OCI-M1 (cell line): ENCODE measurements at regions not wholly inside any gene's neighbourhood (a gene's known extent, or its start where the extent isn't known, plus 50 kb on each side); places are given as distances from the start of the nearest gene placed in this dataset.

Experiments used
- DNase-seq: peaks from one replicate; lab custom pipeline; 2025; lab: John Stamatoyannopoulos, UW

DNA sequence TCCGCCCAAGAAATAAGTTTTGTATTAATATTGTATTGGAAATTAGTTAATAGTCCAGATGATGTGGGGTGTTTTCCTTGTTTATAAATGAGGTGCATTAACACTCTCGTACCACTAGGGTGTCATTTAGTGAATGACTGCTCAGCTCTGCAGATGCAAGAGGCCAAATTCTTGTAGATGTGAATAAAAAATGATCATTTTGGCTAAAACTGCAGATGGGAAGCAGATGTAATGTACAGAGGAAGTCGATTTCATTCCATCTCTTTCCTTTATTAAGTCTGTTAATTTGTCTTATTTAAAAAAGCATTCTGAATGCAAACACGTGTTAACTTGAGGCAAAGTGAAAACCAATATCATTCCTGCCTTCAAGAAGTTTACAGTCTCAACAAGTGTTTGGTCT, 108.1 kb downstream of the DHX15 start:
- peak; percentile 2 for DNase-seq

DNA sequence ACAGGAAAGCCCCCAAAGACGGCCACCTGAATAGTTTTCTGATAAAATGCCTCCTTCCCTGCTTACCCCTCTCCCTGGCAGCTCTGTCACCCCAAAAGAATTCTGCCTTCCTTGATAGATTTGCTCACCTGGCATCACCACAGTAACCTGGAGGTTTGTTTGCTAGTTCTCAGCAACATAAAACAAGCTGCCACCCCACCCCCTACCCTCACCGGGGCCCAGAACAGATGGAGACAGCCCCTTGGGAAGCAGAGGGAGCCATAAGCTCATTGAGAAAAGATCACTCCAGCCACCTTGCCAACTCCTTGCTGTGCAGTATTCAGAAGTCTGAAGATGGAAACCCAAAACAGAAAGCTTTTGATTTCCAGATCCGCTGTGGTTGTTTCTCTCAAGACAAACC, 108.6 kb downstream of the DHX15 start:
- no peak for DNase-seq

DNA sequence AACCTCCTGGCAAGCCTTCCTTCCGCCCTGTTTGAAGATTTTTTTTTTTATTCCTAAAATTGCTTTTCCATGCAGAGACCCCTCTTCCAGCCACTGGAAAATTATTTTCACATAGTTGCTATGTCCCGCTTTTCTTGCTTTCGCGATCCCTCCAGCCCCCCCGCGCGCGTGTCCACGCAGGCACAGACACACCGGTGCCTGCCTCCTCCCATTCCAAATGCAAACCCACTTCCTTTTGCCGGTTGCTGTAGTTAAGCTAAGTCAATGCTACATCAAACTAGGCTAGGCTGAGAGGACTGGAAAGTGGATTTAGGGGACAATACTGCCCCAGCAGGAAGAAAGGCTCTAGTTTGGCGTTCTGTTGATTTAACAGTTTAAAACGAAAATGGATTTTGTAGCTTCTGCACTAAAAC, 111.0 kb downstream of the DHX15 start:
- DNase-seq, result peak; percentile 76

DNA sequence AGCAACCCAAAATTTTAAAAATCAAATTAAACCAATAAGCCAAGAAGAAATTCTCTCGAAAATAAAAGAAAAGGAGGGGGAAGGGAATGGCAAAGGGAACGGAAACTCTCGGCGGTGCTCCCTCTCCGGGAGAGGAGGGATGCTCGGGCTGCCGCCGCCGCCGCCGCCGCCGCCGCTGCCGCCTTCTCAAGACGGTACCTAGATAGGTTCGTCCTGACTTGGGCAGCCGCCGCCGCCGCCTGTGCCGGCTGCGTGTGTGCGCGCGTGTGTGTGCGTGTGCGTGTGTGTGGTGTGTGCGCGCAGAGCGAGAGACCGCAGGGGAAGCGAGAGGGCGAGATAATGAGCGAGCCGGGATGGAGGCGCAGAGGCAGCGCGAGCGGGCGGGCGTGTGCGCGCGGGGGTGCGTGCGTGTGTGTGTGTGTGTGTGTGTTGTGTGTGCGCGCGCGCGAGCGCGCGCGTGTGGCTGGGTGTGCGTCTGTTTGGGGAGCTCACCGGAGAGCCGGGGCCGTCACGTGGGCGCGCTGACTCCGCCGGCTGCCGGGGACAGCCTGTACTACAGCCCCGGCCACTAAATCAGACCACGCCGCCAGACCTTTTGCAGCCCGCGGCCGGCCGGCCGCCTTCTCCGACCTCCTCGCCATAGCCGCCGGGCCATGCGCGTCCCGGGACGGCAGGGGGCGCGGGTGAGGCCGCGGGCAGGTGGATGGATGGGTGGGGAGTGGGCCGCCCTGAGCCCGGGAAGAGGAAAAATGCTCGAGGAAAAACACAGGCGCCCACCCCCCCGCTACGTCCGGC, 111.6 kb downstream of the DHX15 start:
- DNase-seq, result peak; percentile 83

DNA sequence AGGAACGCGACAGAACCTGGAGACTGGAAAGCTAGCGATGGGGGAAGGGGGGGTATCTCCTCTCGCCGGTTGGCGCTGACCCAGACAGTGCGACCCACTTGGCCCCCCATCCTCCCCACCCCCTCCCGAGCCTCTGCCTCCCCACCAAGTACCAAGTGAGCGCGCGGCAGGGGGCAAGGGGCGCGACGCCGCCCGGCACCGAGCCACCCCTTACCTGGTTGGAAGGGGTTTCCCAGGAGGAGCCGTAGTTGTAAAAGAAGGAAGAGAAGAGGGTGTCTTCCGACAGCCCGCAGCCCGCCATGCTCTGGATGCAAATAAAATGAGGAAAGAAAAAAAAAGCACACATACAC, 112.2 kb downstream of the DHX15 start:
- no peak for DNase-seq

DNA sequence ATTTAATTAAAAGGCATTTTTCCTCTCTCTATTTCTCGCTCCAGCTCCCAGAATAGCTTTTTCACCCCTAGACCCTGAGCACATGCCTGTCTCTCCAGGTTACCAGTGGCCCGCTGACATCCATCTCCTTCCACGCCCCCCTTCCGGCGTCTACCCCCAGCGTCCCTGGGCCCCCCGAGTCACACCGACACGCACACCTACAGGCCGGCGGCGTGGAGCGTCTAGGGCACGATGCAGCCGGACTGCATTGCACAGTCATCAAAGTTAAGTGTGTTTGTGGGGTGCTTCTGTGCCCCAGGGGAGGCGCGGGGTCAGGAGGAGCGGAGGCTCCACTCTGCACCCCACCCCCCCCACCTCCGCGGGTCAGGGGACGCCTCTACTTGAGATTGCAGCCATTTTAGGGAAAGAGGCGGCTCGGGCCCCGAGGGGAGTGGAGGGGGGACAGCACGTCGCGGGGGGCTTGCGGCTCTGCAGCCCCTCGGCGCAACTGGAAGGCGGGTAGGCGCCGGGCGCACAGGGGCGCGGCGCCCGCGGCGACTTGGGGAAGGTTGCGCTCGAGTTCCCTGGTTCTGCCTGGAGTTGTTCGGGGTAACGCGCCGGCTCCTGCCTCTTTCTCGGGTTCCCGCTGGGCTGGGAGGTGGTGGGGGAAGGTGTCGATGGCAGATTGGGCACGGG, 112.7 kb downstream of the DHX15 start:
- no peak for DNase-seq

DNA sequence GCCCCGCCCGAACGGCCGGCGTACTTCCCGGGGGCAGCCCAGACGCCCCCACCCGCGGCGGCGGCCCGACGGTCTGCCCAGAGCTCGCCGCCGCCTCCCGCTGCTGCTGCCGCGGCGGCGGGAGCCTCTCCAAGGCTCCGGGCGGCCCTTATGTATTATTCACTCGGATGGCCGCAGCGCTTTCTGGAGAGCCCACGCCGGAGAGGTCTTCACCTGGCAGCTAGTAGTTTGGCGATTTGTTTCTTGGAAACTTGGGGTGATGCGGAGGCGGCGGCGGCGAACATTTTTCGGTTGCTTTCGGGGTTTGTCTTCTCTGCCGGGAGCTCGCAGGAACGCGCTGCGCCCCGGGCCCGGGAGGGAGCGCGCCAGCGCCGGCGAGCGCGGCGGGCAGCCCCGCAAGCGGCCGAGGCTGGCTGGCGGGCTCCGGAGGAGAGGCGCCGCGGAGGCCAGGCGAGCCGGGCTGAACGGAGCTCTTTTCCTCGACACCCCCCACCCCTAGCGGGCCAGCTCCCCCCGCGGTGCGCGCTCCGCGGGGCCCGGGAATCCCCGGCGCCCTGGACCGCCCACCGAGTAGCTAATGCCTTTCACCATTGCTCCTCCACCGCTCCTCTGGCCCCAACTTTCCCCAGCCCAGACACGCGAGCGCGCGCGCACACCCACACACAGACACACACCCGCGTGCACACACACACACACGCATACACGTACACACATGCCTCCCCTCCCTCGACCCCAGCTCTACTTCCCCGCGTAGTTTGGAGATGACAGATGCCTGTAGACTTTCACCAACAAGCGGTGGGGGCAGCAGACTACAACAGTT, 113.5 kb downstream of the DHX15 start:
- DNase-seq, result peak; percentile 14

DNA sequence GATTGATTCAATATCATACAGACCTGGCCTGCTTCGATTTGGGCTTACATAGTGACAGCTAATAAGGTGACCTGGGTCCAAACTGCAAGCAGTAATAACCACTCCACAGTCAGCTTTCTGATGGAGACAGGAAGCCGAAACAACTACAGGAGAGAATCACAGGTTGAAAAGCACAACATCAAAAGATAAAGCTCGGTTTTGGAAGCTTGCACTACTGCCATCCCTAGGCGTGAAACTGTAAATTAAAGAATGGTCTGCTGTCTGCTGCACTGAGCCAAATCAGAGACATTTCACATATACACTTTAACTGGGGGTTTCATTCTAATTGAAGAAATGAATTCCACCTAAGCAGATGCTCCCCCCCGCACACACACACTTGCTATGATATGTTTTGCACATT, 116.3 kb downstream of the DHX15 start:
- DNase-seq, result peak; percentile 7

DNA sequence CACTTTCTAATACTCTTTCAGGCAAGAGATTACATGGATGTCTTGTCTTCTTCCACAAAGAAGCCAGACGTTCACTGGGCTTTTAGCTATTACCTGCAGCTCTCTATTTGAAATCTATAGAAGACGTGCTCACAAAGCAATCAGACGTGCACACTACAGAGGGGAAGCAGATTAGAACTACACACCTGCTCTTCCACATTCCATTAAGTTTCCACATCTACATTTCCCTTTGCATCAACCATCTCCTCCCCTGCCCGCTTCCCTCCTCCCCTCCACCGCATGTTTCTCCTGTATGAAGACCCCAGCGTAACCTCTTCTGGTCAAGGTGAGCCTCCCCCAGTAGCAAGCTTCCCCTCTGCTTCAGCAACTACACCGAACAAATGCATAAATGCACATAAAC, 119.8 kb downstream of the DHX15 start:
- DNase-seq, result no peak

DNA sequence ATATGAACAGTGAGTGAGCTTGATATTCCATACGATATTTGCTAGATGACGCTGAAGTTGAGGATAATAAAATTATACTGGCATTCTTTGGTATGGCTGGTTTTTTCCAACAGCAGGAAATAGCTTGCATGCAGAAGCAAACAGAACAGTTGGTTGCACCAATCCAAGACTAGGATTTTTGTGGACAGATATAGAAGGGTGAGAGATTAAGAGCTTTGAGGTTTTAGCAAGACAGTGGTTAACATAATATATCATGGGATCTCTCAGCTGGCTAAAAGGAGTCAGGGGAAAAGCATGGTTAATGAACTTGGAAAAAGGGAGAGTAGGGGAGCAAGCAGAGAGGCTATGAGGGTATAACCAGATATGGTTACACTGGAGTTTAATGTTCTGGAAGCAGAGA, 127.9 kb downstream of the DHX15 start:
- no peak for DNase-seq

DNA sequence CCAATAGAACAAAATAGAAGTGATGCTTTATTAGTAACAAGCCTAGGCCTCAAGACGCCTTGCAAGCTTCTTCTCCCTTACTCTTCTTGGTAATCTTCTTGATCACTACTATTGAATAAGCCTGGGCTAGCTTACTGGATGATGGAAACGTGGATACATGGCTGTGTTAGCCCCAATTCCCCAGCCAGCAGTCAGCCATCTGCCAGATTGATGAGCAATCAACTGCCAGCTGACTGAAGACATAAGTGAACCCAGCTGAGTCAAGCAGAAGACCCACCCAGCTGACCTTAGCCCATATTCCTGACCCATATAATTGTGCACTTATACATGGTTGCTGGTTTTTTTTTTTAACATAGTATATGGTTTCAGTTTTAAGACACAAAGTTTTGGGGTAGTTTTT, 130.4 kb downstream of the DHX15 start:
- DNase-seq, result no peak

DNA sequence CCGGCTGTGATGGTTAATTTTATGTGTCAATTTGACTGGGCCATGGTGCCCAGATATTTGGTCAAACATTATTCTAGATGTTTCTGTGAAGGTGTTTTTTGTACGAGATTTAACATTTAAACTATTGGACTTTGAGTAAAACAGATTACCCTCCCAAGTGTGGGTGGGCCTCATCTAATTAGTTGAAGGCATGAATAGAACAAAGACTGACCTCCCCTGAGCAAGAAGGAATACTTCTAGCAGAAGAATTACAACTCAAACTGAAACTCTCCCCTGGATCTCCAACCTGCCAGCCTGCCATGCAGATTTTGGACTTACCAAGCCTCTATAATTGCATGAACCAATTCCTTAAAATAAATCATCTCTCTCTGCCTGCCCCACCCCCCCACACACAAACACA, 132.5 kb downstream of the DHX15 start:
- DNase-seq, result no peak

DNA sequence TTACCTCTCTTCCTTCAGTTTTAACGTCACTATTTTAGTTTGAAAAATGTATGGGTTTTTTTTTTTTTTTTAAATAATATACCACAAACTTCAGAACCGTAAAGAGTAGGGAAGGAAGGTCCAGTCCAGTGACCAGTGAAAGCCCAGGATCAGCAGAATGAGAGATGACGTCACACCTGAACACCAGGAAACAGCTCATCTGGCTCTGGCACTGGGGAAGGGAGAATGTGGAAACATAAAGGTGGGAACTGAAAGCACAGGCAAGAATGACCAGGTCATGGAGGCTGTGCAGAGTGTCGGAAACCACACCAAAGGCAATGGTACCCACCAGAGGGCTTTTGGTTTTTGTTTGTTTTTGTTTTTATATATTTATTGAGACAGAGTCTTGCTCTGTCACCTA, 141.2 kb downstream of the DHX15 start:
- no peak for DNase-seq

DNA sequence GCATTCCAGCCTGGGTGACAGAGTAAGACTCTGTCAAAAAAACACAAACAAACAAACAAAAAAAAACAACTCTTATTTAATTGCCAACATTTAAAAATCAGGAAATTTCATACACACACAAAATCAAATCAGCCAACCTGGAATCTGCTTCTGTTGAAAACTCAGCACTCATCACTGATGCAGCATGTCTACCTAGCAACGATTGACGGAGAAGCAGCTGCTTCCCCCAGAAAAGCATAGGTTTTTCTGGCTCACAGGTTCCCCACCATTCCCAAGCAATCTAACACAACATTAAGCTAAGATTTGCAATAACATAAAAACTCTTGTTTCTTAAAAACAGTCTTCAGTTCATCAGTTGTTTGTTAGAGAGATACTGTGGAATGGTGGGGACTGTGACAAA, 143.6 kb downstream of the DHX15 start:
- DNase-seq, result no peak

DNA sequence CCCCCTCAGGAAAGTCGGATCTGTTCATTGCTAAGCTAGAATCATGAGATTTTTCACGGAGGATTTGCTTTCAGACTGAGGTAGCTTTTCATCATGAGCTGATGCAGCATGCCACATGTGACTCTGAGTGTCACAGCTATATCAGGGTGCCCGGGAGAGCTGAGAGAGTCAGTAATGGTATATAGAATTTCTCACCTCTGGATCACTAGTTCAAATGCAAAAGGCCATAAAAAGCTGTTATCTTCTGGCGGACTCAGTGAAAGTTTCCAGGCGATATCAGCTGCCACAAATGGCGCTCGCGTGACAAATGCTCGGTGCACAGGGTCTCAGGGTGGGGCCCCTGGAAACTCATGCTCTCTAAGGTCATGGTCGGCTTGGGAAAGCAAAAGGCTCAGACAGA, 150.1 kb downstream of the DHX15 start:
- no peak for DNase-seq

DNA sequence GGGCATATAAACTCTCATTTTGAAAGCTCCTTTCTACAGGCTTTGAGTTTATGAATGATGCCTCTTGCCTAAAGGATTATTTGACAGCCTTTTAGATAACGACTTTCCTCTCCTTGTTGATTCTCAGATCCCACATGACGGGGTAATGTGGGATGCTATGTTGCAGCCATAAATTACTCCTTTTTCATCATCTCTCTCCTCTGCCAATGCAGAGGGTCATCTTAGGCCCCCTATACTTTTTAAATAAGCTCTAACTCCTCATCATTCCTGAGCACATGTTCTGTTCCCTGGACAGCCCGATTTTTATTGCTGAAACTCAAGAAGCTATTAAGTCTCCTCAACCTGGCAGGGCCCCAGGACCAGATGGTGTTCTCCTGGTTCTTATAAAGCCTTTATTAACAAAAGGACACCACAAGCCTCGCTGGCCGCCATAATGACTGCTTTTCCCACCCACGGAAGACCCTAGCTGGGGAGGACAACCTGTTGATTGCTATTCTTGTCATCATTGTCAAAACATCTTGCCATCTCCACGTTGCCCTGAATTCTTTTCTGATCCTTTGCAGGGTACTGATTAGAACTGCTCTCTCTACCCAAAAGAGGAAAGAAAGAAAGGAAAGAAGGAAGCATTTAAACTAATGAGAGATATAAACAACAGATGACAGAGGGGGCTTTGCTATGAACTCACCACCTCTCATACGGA, 150.7 kb downstream of the DHX15 start:
- DNase-seq, result no peak

DNA sequence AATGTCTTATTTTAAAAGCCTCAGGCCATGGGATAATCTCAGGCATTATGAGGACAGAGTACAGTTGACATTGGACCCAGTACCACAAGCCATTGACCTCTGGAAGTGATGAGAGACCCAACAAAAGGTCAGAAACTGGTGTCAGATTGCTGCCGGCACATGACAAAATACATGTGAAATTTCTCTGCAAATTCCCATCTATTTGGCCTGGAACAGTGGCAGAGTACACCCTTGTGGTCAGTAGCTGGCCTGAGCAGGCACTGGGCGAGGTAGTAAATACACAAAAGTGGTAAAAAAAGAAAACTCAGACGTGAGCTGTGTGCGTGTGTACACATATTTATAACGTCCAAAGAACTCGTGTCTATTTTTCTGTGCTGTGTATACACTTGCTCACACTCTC, 155.5 kb downstream of the DHX15 start:
- no peak for DNase-seq

DNA sequence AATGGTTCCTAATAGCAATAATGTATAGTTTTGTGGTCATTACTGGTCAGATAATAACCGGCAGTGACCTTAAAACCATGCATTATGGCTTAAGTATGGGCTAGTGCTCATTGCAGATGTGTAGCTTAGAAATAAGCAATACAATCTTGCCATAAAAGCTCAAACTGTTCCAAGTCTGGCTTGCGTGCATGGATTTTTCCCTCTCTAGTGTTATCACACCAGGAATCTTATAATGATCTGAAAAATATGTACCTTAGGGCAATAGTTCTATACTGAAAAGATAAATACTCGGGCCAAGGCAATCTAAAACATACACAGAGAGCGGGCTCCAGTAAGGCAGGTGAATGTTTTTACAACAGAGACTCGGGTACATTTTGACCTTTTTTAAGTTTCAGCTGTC, 157.8 kb downstream of the DHX15 start:
- DNase-seq, result no peak

DNA sequence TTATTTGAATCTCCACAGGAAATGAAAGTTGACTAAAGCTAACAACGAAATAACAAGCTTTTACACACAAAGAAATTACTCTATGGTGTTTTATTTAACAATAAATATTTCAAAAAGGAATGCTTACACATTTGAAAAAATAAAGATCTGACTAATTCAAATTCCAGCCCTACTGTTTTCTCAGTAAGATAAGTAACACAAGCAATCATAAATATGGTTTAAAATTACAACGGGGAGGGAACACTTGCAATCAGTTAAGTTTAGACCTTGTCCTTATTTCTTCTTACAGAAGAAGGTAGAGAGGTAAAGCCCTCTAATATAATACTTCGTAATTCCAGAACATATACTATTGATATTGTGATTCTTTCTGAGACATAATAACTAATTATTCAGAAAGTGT, 158.5 kb downstream of the DHX15 start:
- DNase-seq, result no peak

DNA sequence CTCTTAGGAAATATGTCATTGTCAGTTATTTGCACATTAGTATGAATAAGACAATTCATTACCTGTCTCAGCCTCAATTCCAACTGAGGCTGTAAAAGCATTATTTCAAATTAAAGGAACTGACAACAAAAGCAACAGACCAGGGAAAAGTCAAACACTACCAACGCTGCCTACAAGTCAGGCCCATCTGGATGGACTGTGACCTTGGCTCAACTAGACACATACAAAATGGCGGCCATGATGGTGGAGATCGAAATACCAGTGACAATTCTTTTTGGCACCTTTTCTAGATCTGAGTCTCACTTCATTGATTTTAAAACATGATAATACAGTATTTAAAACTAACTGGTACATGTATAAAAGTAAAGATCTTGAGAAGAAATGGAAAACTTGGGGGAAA, 160.7 kb downstream of the DHX15 start:
- DNase-seq, result no peak

DNA sequence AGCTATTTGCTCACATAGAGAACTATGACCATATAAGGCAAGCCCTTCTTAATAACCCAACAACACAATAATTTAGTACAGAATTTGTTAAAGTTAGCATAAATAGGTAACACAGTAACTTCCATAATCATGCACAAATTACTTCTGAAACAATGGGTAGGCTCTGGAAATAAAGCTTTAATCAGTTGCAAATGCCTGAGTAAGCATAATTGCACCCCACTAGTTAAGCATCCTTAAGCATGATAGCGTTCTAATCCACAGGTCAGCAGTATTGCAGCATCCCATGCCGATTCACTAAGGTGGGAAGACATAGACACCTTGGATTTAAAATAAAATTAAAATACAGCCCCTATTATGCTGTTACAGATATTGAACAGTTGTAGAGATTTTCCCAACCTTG, 161.7 kb downstream of the DHX15 start:
- no peak for DNase-seq
